Pulmonary artery endothelial cell (primary cell): ENCODE measurements at regions not wholly inside any gene's neighbourhood (a gene's known extent, or its start where the extent isn't known, plus 50 kb on each side); places are given as distances from the start of the nearest gene placed in this dataset.
"Not testable (repeated sequence)": the region's sequence is repeated elsewhere in the genome, so short reads cannot be mapped to it uniquely, and the experiment has no call there.

Experiments
- DNase-seq: peaks from one replicate; pipeline ENCODE4 v3.0.0-alpha.2; 2011; ENCODE audit warnings: low read depth, low spot score

GRCh38 chr2:82268446-82268845, 1963.9 kb upstream of the LRRTM1 start:
- DNase-seq = no peak

DNA sequence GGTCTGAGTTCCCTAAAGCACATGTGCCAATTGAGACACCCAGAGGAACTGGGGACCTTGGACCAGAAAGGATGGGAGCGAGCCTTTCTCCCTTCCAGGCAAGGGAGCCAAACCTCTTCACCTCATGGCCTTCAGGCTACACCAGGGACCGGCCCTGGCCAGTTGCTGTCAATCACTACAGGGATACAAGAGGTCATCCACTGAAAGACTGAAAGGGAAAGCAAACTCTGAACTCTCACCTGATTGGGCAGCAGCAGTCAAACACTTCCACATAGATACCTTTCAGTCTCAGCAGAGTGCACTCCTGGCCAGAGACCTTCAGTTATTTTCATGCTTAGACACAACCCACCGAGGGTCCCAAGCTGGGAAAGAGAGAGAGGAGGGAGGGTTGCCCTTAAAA, 1956.0 kb upstream of the LRRTM1 start:
- no peak for DNase-seq

DNA sequence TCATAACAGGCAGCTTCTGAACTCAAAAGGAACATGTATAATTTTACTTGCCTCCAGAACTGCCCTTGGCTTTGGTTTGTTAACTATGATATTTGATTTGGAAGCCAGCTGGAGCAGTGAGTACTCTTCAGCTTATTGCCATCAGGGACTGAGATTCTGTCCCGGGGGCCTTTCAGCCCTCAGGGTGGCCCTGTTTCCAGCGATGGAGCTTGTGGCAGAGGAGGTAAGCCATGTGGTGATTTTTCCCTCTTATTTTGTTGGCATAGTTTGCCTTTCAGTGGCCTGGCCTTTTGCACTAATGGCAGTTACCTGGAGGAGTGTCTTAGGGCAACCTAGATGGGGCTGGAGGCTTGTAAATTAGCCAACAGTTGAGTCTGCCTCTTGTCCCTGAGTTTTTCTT, 1955.0 kb upstream of the LRRTM1 start:
- DNase-seq = no peak

DNA sequence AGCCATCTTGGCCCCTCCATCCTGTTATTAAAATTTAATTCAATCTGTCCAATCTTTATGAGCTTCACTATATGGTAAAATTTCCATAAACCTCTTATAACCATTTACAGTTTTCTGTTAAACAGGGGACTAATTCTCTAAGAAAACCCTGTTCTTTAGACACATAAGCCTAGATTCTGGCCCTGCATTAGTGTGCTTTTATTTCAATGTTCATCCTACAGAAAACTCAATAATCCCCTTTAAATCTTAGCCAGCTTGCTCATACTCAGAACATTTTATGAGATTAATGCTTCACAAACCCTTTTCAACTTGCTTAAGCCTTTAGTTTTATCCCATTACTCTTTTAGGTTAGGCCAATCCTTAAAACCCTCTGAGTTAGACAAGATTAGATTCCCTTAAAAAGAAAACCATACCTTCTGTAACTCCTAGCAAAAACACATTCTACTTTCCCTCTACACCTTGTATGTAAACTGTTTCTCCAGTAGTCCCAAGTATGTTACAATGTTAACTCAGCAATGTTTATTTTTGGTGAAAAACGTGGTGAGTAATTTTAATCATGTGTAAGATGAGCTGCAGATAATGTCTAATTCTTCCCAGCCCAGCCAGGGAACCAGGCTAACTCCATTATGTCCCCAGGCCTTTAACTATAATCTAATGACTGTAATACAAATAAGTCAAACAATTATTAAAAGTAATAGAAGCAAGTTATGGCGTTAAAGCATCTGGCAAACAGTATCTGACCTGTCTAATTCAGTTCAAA, 1953.4 kb upstream of the LRRTM1 start:
- DNase-seq = no peak

DNA sequence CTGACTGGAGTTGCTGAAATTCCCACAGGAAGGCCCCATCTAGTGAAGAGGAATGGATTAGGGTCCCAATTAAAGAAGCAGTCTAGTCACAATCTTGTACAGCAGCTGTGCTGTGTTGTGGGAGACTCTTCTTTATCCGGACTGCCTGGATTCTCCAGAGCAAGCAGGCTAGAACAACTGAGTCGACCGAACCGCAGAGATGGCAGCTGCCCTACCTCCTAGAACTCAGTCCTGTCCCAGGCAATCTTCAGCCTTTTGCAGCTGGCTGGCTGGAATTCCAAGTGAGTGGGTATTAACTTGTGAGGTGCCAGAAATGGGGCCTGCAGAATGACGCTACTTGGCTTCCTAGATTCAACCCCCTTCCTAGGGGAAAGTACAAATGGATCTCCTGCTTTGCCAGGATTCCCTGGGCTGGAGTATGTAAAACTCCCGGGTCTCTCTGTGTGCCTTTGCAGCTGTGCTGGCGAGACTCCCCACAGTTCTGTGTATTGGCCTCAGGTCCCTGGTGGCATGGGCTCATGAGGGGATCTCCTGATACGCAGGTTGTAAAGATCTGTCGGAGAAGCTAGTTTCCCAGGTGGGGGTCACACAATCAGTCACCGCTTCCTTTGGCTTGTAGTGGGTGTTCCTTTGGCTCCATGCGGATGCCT, 1952.6 kb upstream of the LRRTM1 start:
- DNase-seq = no peak

GRCh38 chr2:82256288-82256687, 1951.7 kb upstream of the LRRTM1 start:
- no peak for DNase-seq

- no peak for DNase-seq
Measured at GRCh38 chr2:82254728-82255127, 1950.2 kb upstream of the LRRTM1 start.

GRCh38 chr2:82246220-82246775, 1941.7 kb upstream of the LRRTM1 start:
- no peak for DNase-seq

DNA sequence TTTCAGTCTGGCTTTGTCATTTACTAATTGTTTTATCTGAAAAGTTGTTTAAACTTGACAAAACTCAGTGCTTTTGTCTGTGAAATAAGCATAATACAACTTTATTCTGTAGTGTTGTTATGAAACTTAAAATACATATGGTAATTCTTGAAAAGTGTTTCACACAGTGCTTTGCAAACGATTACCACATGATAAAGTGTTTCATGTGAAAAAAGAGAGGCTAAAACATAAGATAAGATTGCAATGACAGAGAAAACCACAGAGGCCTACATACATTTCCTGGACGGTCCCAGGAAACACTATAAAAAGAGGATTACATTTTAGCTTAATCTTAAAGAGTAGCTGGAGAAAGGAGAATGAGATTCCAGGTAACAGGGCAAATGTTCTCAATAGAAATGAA, 1934.6 kb upstream of the LRRTM1 start:
- no peak for DNase-seq

- no peak for DNase-seq
Measured at GRCh38 chr2:82237994-82238662, 1933.6 kb upstream of the LRRTM1 start.

GRCh38 chr2:82234283-82234874, 1929.8 kb upstream of the LRRTM1 start:
- no peak for DNase-seq

GRCh38 chr2:82233806-82234205, 1929.3 kb upstream of the LRRTM1 start:
- no peak for DNase-seq

DNA sequence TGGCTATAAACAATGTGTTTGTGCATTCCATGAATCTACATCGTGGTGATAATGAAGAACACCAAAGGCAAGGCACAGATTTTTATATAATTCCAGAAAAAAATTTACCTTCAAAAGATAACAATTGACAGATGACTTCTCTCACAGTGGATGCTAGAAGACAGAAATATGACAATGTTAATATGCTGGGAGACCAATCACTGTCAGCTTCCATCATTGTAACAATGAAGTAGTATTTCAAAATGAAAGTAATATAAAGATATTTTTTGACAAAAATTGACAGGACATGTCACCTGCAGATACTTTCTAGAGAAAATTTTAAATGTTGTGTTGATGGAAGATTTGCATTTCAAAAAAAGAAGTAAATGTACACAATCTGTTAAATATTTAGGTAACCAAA, 1925.9 kb upstream of the LRRTM1 start:
- no peak for DNase-seq

- DNase-seq = no peak
Measured at GRCh38 chr2:82226441-82226840, 1921.9 kb upstream of the LRRTM1 start.

GRCh38 chr2:82224301-82224940, 1919.9 kb upstream of the LRRTM1 start:
- no peak for DNase-seq

- DNase-seq = no peak
Measured at GRCh38 chr2:82215212-82215611, 1910.7 kb upstream of the LRRTM1 start.

- DNase-seq = no peak
Measured at GRCh38 chr2:82199493-82199852, 1894.9 kb upstream of the LRRTM1 start.

DNA sequence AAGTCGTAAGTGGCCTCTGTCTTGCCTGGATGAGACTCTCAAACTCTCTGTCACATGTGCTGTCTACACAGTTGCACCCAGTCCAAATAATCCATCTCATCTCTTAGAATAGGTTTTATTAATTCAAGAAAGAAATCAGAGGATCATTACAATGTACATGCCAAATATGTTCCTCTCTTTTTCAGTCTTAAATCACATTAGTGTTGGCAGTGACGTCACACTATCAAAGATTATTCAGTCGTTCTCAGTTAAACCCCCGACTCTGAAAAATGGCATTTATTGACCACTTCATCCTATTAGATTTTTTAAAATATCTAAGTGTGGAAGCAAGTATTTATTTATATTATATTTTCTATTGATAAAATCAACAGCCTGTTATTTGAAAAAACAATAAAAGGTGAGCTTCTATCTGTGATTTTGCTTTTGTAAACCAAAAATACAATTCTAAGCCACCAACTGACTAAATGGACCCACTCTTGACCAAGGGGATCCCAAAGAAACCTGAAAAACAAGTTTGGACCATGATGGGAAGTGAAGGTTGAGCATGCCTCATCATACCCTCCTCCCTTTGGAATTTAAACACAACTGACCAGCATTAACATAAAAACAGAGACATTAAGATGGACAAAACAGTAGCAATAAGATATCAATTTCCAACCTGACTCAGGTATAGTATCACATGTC, 1894.4 kb upstream of the LRRTM1 start:
- no peak for DNase-seq

GRCh38 chr2:82182270-82182669, 1877.7 kb upstream of the LRRTM1 start:
- no peak for DNase-seq

DNA sequence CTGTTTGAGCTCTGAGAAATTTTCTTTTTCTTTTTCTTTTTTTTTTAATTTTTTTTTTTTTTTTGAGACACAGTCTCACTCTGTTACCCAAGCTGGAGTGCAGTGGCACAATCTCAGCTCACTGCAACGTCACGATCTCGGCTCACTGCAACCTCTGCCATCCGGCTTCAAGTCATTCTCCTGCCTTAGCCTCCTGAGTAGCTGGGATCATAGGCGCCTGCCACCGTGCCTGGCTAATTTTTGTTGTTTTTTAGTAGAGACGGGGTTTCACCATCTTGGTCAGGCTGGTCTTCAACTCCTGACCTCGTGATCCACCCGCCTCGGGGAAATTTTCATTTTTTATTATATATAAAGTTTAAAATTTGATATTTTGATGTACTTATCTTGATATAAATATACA, 1870.7 kb upstream of the LRRTM1 start:
- DNase-seq = not testable (repeated sequence)

DNA sequence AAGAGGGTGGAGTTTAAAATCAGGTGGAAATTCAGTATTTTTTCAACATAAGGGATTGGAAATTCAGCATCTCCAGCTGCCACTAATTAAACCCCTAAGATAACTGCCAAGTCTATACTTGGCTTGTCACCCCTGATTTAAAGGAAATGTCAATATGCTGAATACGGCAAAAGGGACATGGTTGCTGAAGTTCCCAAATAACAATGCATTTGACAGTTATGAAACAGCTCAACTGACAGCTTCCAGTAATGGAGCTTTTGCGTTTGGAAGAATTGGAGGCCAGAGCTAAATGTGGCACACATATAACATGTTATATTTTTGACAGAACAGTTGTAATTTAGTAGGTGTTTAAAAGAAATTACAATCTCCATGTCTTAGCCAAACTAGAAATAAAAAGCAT, 1867.9 kb upstream of the LRRTM1 start:
- no peak for DNase-seq
